Liver (tissue), 8 donors: ENCODE measurements at regions not wholly inside any gene's neighbourhood (a gene's known extent, or its start where the extent isn't known, plus 50 kb on each side); places are given as distances from the start of the nearest gene placed in this dataset.

ENCODE experiments used
- DNase-seq: peaks from one replicate; pipeline ENCODE4 v3.0.0-alpha.2; 2017; ENCODE audit warnings: low spot score
- H3K27ac ChIP-seq, 2 donors: one replicate each; pipeline ENCODE4 v1.7.0; 2013; ENCODE audit warnings: inconsistent platforms in 2 of 2, low read length in 2 of 2, control low read depth in 1 of 2, low read depth in 1 of 2, mild to moderate bottlenecking in 1 of 2
- H3K27me3 ChIP-seq, 4 donors: one replicate each; pipeline versions ENCODE4 v1.6.1 to v1.7.0; 2013; ENCODE audit warnings: low read length in 3 of 4, inconsistent platforms in 1 of 4, mild to moderate bottlenecking in 1 of 4, moderate library complexity in 1 of 4; ENCODE audit not compliant: control insufficient read depth in 4 of 4, insufficient read depth in 4 of 4
- H3K36me3 ChIP-seq, 4 donors: one replicate each; pipeline versions ENCODE4 v1.6.1 to v1.7.0; 2013; ENCODE audit warnings: low read length in 3 of 4, mild to moderate bottlenecking in 3 of 4, low read depth in 1 of 4, moderate library complexity in 1 of 4; ENCODE audit not compliant: control insufficient read depth in 4 of 4, insufficient read depth in 3 of 4
- H3K4me1 ChIP-seq, 4 donors: one replicate each; pipeline versions ENCODE4 v1.6.1 to v1.7.0; 2013; ENCODE audit warnings: low read length in 3 of 4, mild to moderate bottlenecking in 3 of 4, moderate library complexity in 1 of 4; ENCODE audit not compliant: control insufficient read depth in 4 of 4, insufficient read depth in 4 of 4
- H3K4me3 ChIP-seq, 3 donors: one replicate each; pipeline versions ENCODE4 v1.6.1 to v1.7.0; 2013; ENCODE audit warnings: low read length in 3 of 3, control low read depth in 1 of 3, low read depth in 1 of 3, mild to moderate bottlenecking in 1 of 3
- H3K9ac ChIP-seq, 2 donors: one replicate each; pipeline ENCODE4 v1.7.0; 2013; ENCODE audit warnings: low read length in 2 of 2, mild to moderate bottlenecking in 2 of 2, moderate library complexity in 2 of 2, control low read depth in 1 of 2, low read depth in 1 of 2
- H3K9me3 ChIP-seq, 4 donors: one replicate each; pipeline versions ENCODE4 v1.6.1 to v1.7.0; 2013; ENCODE audit warnings: low read length in 3 of 4; ENCODE audit not compliant: control insufficient read depth in 4 of 4
- ATF3 ChIP-seq: IDR thresholded peaks from 2 replicates; pipeline ENCODE4 v1.6.1; 2016; ENCODE audit warnings: antibody characterized with exemption
- CTCF ChIP-seq: fragments of 150-350 bp; IDR thresholded peaks from 2 replicates; pipeline ENCODE4 v1.5.1; 2017; ENCODE audit warnings: improper control_type of control experiment, low read depth, low read length; ENCODE audit not compliant: missing input control
- EGR1 ChIP-seq, 2 donors: IDR thresholded peaks; 2 replicates each; pipeline ENCODE4 v1.6.1; 2016 to 2018; ENCODE audit warnings: antibody characterized with exemption in 2 of 2, low read depth in 2 of 2
- FOXA2 ChIP-seq: IDR thresholded peaks from 2 replicates; pipeline ENCODE4 v1.6.1; 2016; ENCODE audit warnings: antibody characterized with exemption
- HNF4A ChIP-seq, 2 donors: conservative IDR thresholded peaks; 2 replicates each; pipeline ENCODE4 v1.6.1; 2016; ENCODE audit warnings: antibody characterized with exemption in 2 of 2, mild to moderate bottlenecking in 2 of 2
- HNF4G ChIP-seq: IDR thresholded peaks from 2 replicates; pipeline ENCODE4 v1.6.1; 2016; ENCODE audit warnings: antibody characterized with exemption
- JUND ChIP-seq, 2 donors: IDR thresholded peaks; 2 replicates each; pipeline ENCODE4 v1.6.1; 2016; ENCODE audit warnings: antibody characterized with exemption in 2 of 2
- NR2F2 ChIP-seq: IDR thresholded peaks from 2 replicates; pipeline ENCODE4 v1.6.1; 2016; ENCODE audit warnings: antibody characterized with exemption
- RAD21 ChIP-seq, 2 donors: IDR thresholded peaks; 2 replicates each; pipeline ENCODE4 v1.6.1; 2016; ENCODE audit warnings: antibody characterized with exemption in 2 of 2, mild to moderate bottlenecking in 2 of 2
- REST ChIP-seq: IDR thresholded peaks from 2 replicates; pipeline ENCODE4 v1.6.1; 2016; ENCODE audit warnings: antibody characterized with exemption, mild to moderate bottlenecking
- RXRA ChIP-seq, 2 donors: IDR thresholded peaks; 2 replicates each; pipeline ENCODE4 v1.6.1; 2017 to 2018; ENCODE audit warnings: antibody characterized with exemption in 2 of 2, mild to moderate bottlenecking in 1 of 2
- SP1 ChIP-seq: IDR thresholded peaks from 2 replicates; pipeline ENCODE4 v1.6.1; 2018; ENCODE audit warnings: antibody characterized with exemption, mild to moderate bottlenecking
- TAF1 ChIP-seq: conservative IDR thresholded peaks from 2 replicates; pipeline ENCODE4 v1.6.1; 2016; ENCODE audit warnings: antibody characterized with exemption, mild to moderate bottlenecking
- YY1 ChIP-seq: IDR thresholded peaks from 2 replicates; pipeline ENCODE4 v1.6.1; 2016; ENCODE audit warnings: antibody characterized with exemption, mild to moderate bottlenecking
- ZBTB33 ChIP-seq: IDR thresholded peaks from 2 replicates; pipeline ENCODE4 v1.6.1; 2016; ENCODE audit warnings: antibody characterized with exemption
- WGBS: extraction: QIAGEN DNeasy Blood & Tissue Kit; methylation state at CpG from one replicate; pipeline ENCODE4 v1.1.7; 2013; 5-methylcytosine and 5-hydroxymethylcytosine counted together
- donor health status: healthy.
- donor health status: healthy.
- donor health status: healthy.
- donor health status: healthy.
- donor health status: healthy.

- TF ChIP-seq HNF4A (conservative IDR thresholded peaks at IDR 0.05): peak; percentile 25 to 58
- TF ChIP-seq REST: no peak
- no peak for TF ChIP-seq SP1
- peak; percentile 46 for TF ChIP-seq YY1
- no peak for TF ChIP-seq ZBTB33
- peak in 1 of 2 donors; percentile 49 for TF ChIP-seq RXRA (IDR thresholded peaks at IDR 0.05)
- TF ChIP-seq RAD21 (IDR thresholded peaks at IDR 0.05): peak; percentile 17 to 23
- WGBS: 53% methylated on average over 3 of the region's 3 CpGs
- Histone ChIP-seq H3K9me3 (no peaks in the 10 kb centered on the region), H3K4me3 (no peak overlapping the region), H3K9ac (no peak overlapping the region), H3K36me3 (no peaks in the 10 kb centered on the region), H3K27me3 (no peaks in the 10 kb centered on the region), H3K4me1 (peaks cover 0 to 4% (median 0%) of the 10 kb centered on the region in 4 donors), H3K27ac (no peak overlapping the region)
- no peak for DNase-seq
These were observed 98.9 kb downstream of the TNFSF18 start for GRCh38 chr1:172951730-172952365.

GRCh38 chr1:172952516-172952915 lies 98.2 kb downstream of the TNFSF18 start:
- TF ChIP-seq RAD21 (IDR thresholded peaks at IDR 0.05) (no peak), NR2F2 (no peak), TAF1 (no peak), ATF3 (no peak), EGR1 (IDR thresholded peaks at IDR 0.05; ENCODE audit: low read depth in 2 of 2) (no peak), CTCF (no peak), HNF4G (no peak), FOXA2 (no peak), JUND (IDR thresholded peaks at IDR 0.05) (no peak), SP1 (no peak), ZBTB33 (no peak)

More at GRCh38 chr1:172952516-172952915, 98.2 kb downstream of the TNFSF18 start:
- Histone ChIP-seq H3K4me1 (peaks cover 0 to 4% (median 0%) of the 10 kb centered on the region in 4 donors), H3K4me3 (no peak overlapping the region), H3K9ac (no peak overlapping the region), H3K27ac (no peak overlapping the region), H3K36me3 (no peaks in the 10 kb centered on the region), H3K27me3 (no peaks in the 10 kb centered on the region), H3K9me3 (no peaks in the 10 kb centered on the region)
- no peak for DNase-seq
